ENCODE measurements at regions not wholly inside any gene's neighbourhood (a gene's known extent, or its start where the extent isn't known, plus 50 kb on each side); places are given as distances from the start of the nearest gene placed in this dataset.

DNA sequence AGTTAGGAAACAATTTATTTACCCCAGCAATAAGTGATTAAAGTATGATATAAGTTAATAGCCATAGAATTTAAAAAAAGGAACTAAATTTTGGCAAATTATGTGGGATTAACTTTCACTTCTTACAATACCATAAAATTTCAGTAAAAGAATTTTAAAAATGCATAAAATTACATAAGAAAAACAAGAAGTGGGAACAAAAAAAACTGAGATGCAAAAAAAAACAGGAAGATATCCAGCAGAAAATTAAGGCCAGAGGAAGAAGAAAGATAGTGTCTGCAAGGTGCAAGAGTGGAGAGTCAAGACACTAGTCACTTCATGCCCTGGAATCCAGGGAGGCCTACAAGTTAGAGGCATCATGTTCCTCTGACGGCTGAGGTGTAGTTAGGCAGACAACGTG lies 184.2 kb downstream of the GASK1B start:
- Histone ChIP-seq H3K36me3 (ENCODE audit: insufficient read depth, low read length) (no peaks in the 10 kb centered on the region), H3K4me3 (ENCODE audit: low read length in 2 of 2) (no peak overlapping the region), H3K27me3 (ENCODE audit: insufficient read depth, low read length) (no peaks in the 10 kb centered on the region), H3K27ac (ENCODE audit: low read depth, low read length) (no peak overlapping the region), H3K4me1 (ENCODE audit: insufficient read depth, low read length) (no peaks in the 10 kb centered on the region), H3K9me3 (ENCODE audit: control insufficient read depth in 1 of 2, low read length in 2 of 2) (no peaks in the 10 kb centered on the region)
- intact Hi-C loops (cut with micrococcal nuclease) = no loop called here
- Mint-ChIP-seq H3K4me1 (peaks cover 0 to 2% (median 0%) of the 10 kb centered on the region in 4 donors), H3K9me3 (peaks cover 0 to 2% (median 0%) of the 10 kb centered on the region in 8 donors), H3K27ac (peak overlapping the region in 1 of 7 donors; percentile 43), H3K4me3 (no peak overlapping the region), H3K27me3 (no peaks in the 10 kb centered on the region), H3K36me3 (no peaks in the 10 kb centered on the region)
- ChIA-PET CTCF (ENCODE audit: partially characterized antibody) (no interaction called here), POLR2A (ENCODE audit: partially characterized antibody) (no interaction called here)
- no peak for DNase-seq

DNA sequence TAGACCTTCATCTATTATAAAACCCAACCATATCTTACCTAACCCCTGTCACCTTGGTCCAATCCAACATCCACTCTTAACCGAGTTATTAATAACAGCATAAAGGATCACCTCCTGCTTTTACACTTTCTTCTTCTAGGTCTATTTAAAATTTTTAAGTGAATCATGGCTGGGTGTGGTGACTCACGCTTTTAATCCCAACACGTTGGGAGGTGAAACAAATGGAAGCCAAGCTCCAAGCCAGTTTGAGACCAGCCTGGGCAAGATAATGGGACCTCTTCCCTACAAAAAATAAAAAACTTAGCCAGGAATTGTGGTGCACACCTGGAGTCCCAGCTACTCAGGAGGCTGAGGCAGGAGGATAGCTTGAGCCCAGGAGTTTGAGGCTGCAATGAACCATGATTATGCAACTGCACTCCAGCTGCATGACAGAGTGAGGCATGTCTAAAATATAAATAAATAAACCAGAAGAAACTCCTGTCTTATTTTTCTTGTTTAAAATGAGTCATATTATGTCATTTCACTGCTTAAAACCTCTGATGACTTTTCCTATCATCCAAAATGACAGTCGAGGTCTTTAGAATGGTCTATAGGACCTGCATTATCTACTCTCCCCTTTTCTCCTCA lies 188.4 kb downstream of the GASK1B start:
- Histone ChIP-seq H3K9me3 (ENCODE audit: control insufficient read depth in 1 of 2, low read length in 2 of 2) (no peaks in the 10 kb centered on the region), H3K4me3 (ENCODE audit: low read length in 2 of 2) (no peak overlapping the region), H3K4me1 (ENCODE audit: insufficient read depth, low read length) (no peaks in the 10 kb centered on the region), H3K36me3 (ENCODE audit: insufficient read depth, low read length) (no peaks in the 10 kb centered on the region), H3K27me3 (ENCODE audit: insufficient read depth, low read length) (no peaks in the 10 kb centered on the region), H3K27ac (ENCODE audit: low read depth, low read length) (no peak overlapping the region)
- no peaks in the 10 kb centered on the region for H3K36me3 Mint-ChIP-seq
- CTCF ChIA-PET (ENCODE audit: partially characterized antibody) = no interaction called here
- intact Hi-C loops (cut with micrococcal nuclease) = no loop called here
- DNase-seq = no peak
- H3K27me3 Mint-ChIP-seq = no peaks in the 10 kb centered on the region
- no peak overlapping the region for H3K4me3 Mint-ChIP-seq
- H3K9me3 Mint-ChIP-seq = peaks cover 0 to 2% (median 0%) of the 10 kb centered on the region in 8 donors
- H3K4me1 Mint-ChIP-seq = no peaks in the 10 kb centered on the region
- H3K27ac Mint-ChIP-seq = no peak overlapping the region
- POLR2A ChIA-PET (ENCODE audit: partially characterized antibody) = no interaction called here

DNA sequence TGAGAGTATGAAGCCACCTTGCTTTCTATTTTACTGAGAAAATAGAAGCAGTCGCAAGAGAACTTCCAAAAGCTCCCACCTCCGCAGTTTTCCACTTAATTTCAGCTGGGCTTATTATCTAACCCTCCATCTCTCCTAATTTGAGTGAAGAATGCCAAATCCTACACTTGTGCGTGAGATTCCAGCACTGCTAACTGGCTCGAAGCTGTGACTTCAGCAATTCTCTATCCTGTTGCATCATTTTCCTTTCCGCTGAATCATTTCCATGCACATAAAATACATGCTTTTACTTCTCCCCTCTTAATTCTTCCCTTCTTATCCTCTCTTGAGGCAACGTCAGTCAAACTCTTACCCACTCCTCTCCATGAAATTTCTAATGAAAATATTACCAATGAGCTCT lies 189.5 kb downstream of the GASK1B start:
- Histone ChIP-seq H3K27ac (ENCODE audit: low read depth, low read length) (no peak overlapping the region), H3K9me3 (ENCODE audit: control insufficient read depth in 1 of 2, low read length in 2 of 2) (no peaks in the 10 kb centered on the region), H3K4me3 (ENCODE audit: low read length in 2 of 2) (no peak overlapping the region), H3K27me3 (ENCODE audit: insufficient read depth, low read length) (no peaks in the 10 kb centered on the region), H3K4me1 (ENCODE audit: insufficient read depth, low read length) (peaks cover 4% of the 10 kb centered on the region), H3K36me3 (ENCODE audit: insufficient read depth, low read length) (no peaks in the 10 kb centered on the region)
- Mint-ChIP-seq H3K9me3 (peaks cover 0 to 2% (median 0%) of the 10 kb centered on the region in 8 donors), H3K27ac (no peak overlapping the region), H3K4me3 (no peak overlapping the region), H3K36me3 (no peaks in the 10 kb centered on the region), H3K4me1 (peaks cover 0 to 4% (median 3%) of the 10 kb centered on the region in 4 donors), H3K27me3 (peaks cover 3% of the 10 kb centered on the region in 2 donors)
- DNase-seq = no peak
- CTCF ChIA-PET (ENCODE audit: partially characterized antibody) = no interaction called here
- POLR2A ChIA-PET (ENCODE audit: partially characterized antibody) = no interaction called here
- intact Hi-C loops (cut with micrococcal nuclease) = no loop called here

DNA sequence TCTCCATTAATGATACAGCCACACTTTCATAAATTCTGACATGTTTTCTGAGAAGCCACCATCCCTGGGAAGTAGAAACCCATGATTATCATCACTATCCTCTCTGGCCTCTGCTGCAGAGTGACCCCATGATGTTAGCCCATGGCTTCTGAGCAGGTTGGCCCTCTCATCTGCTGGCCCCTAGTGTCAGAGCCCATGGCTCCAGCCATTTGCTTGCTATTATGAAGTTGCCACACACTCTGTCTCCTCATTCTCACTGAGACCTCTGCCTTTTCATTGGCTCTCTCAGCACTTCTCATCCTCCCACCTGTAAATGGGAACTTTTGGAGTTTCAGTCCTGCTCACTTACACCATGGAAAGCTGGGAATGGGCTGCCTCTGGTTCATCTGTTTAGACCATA lies 192.7 kb downstream of the GASK1B start:
- POLR2A ChIA-PET (ENCODE audit: partially characterized antibody) = no interaction called here
- no peaks in the 10 kb centered on the region for H3K9me3 ChIP-seq (ENCODE audit: control insufficient read depth in 1 of 2, low read length in 2 of 2)
- H3K36me3 ChIP-seq (ENCODE audit: insufficient read depth, low read length) = no peaks in the 10 kb centered on the region
- no peak overlapping the region for H3K27ac Mint-ChIP-seq
- no peaks in the 10 kb centered on the region for H3K36me3 Mint-ChIP-seq
- H3K27ac ChIP-seq (ENCODE audit: low read depth, low read length) = no peak overlapping the region
- peaks cover 0 to 4% (median 3%) of the 10 kb centered on the region in 4 donors for H3K4me1 Mint-ChIP-seq
- H3K4me1 ChIP-seq (ENCODE audit: insufficient read depth, low read length) = peaks cover 4% of the 10 kb centered on the region
- H3K4me3 Mint-ChIP-seq = no peak overlapping the region
- CTCF ChIA-PET (ENCODE audit: partially characterized antibody) = interaction anchor here (1.0 kb wide), 1 partner anchor 10 kb away, joined by 3 read pairs; no protein-coding TSS in a partner anchor
- intact Hi-C loops (cut with micrococcal nuclease) = no loop called here
- no peaks in the 10 kb centered on the region for H3K27me3 ChIP-seq (ENCODE audit: insufficient read depth, low read length)
- DNase-seq = no peak
- H3K4me3 ChIP-seq (ENCODE audit: low read length in 2 of 2) = no peak overlapping the region
- H3K27me3 Mint-ChIP-seq = peaks cover 3% of the 10 kb centered on the region in 2 donors
- no peaks in the 10 kb centered on the region for H3K9me3 Mint-ChIP-seq

DNA sequence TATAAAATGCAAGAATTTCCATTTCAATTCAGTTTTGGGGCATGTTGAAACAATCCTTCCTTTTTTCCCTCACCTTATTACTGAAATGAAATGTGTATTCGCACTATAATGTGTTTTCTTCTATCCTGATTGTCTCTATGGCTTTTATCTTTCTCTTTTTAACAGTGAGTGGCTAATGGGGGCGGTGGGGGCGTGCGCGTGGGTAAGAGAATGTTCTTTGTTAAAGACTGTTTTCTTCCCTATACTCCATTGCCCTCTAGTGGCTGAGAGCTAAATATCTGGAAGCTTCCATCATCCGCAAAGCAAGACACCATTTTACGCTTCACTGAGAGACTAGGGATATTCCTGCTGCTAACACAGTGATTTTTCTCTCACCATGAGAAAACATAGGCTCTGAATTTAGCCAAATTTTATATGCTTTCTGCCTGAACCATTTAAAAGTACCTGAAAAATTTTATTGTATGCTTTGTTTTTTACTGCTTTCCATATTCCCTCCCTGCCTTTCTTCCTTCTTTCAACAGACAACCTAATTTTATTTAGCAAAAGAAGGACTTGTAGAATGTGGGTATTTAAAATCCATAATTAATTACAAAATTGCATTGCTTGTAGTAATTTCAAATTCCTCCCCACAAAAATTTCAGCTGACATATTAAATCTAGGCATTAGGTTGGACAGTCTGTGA lies 194.0 kb downstream of the GASK1B start:
- Mint-ChIP-seq H3K4me1 (peaks cover 0 to 4% (median 3%) of the 10 kb centered on the region in 4 donors), H3K36me3 (no peaks in the 10 kb centered on the region), H3K9me3 (no peaks in the 10 kb centered on the region), H3K27me3 (peaks cover 3% of the 10 kb centered on the region in 2 donors), H3K4me3 (peak overlapping the region in 2 of 8 donors; percentile 37 to 62), H3K27ac (no peak overlapping the region)
- intact Hi-C loops (cut with micrococcal nuclease) = no loop called here
- DNase-seq = peak; percentile 15 to 33 (median 19)
- Histone ChIP-seq H3K4me3 (ENCODE audit: low read length in 2 of 2) (no peak overlapping the region), H3K27ac (ENCODE audit: low read depth, low read length) (no peak overlapping the region), H3K4me1 (ENCODE audit: insufficient read depth, low read length) (peaks cover 4% of the 10 kb centered on the region), H3K27me3 (ENCODE audit: insufficient read depth, low read length) (no peaks in the 10 kb centered on the region), H3K36me3 (ENCODE audit: insufficient read depth, low read length) (no peaks in the 10 kb centered on the region), H3K9me3 (ENCODE audit: control insufficient read depth in 1 of 2, low read length in 2 of 2) (no peaks in the 10 kb centered on the region)
- ChIA-PET POLR2A (ENCODE audit: partially characterized antibody) (no interaction called here), CTCF (ENCODE audit: partially characterized antibody) (interaction anchor here (0.7 to 1.0 kb wide), 3 partner anchors 11 to 14 kb away, joined by 3 to 7 read pairs (median 5); no protein-coding TSS in a partner anchor)

DNA sequence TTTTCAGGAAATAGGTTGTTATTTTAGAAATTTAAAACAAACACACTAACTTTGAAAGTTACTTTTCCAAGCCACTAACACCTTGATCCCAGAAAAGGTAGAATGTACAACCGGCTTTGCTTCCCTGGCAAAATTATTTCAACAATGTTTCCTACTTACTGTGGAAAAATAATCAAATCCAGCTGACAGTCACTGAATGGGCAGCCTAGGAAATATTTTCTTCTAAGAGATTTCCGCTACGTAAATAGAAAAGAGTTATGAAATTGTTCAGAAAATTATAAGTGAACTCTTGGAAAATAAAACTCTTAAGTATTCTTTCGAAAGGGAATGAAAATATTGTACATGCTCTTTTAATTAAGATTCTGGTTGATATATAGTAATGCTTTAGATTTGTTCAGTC lies 195.7 kb downstream of the GASK1B start:
- peaks cover 3% of the 10 kb centered on the region in 2 donors for H3K27me3 Mint-ChIP-seq
- peaks cover 4% of the 10 kb centered on the region for H3K4me1 ChIP-seq (ENCODE audit: insufficient read depth, low read length)
- H3K4me3 ChIP-seq (ENCODE audit: low read length in 2 of 2) = no peak overlapping the region
- no peak overlapping the region for H3K27ac Mint-ChIP-seq
- H3K4me3 Mint-ChIP-seq = no peak overlapping the region
- no peaks in the 10 kb centered on the region for H3K27me3 ChIP-seq (ENCODE audit: insufficient read depth, low read length)
- H3K36me3 ChIP-seq (ENCODE audit: insufficient read depth, low read length) = no peaks in the 10 kb centered on the region
- no peaks in the 10 kb centered on the region for H3K36me3 Mint-ChIP-seq
- H3K9me3 Mint-ChIP-seq = no peaks in the 10 kb centered on the region
- no peaks in the 10 kb centered on the region for H3K9me3 ChIP-seq (ENCODE audit: control insufficient read depth in 1 of 2, low read length in 2 of 2)
- ChIA-PET CTCF (ENCODE audit: partially characterized antibody) (no interaction called here), POLR2A (ENCODE audit: partially characterized antibody) (no interaction called here)
- H3K27ac ChIP-seq (ENCODE audit: low read depth, low read length) = no peak overlapping the region
- intact Hi-C loops (cut with micrococcal nuclease) = no loop called here
- no peak for DNase-seq
- peaks cover 0 to 4% (median 3%) of the 10 kb centered on the region in 4 donors for H3K4me1 Mint-ChIP-seq

DNA sequence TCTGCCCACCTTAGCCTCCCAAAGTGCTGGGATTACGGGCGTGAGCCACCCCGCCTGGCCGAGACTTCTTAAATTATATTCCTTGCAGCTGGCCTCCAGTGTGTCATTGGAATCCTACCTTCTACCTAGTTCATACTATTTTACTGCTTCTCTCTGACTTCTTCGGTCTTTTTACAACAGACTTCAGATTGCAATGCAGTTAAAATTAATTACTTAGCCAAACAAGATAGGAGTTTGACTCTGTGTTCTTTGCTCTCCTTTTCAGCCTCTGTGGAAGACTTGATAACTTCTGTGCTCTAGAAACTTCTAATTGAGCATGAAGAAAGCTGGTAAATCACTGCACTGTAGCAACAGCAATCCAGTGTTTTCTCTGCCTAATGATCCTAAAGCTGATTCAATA lies 199.5 kb downstream of the GASK1B start:
- Histone ChIP-seq H3K27ac (ENCODE audit: low read depth, low read length) (no peak overlapping the region), H3K36me3 (ENCODE audit: insufficient read depth, low read length) (no peaks in the 10 kb centered on the region), H3K4me3 (ENCODE audit: low read length in 2 of 2) (no peak overlapping the region), H3K27me3 (ENCODE audit: insufficient read depth, low read length) (no peaks in the 10 kb centered on the region), H3K4me1 (ENCODE audit: insufficient read depth, low read length) (no peaks in the 10 kb centered on the region), H3K9me3 (ENCODE audit: control insufficient read depth in 1 of 2, low read length in 2 of 2) (no peaks in the 10 kb centered on the region)
- DNase-seq = no peak
- Mint-ChIP-seq H3K4me1 (no peaks in the 10 kb centered on the region), H3K36me3 (no peaks in the 10 kb centered on the region), H3K27me3 (no peaks in the 10 kb centered on the region), H3K4me3 (no peak overlapping the region), H3K27ac (no peak overlapping the region), H3K9me3 (no peaks in the 10 kb centered on the region)
- POLR2A ChIA-PET (ENCODE audit: partially characterized antibody) = no interaction called here
- intact Hi-C loops (cut with micrococcal nuclease) = no loop called here
- CTCF ChIA-PET (ENCODE audit: partially characterized antibody) = no interaction called here
